Fibroblast of skin of left quadriceps (primary cell): ENCODE measurements at regions not wholly inside any gene's neighbourhood (a gene's known extent, or its start where the extent isn't known, plus 50 kb on each side); places are given as distances from the start of the nearest gene placed in this dataset.

Experiments
- DNase-seq, 2 experiments: peaks; one replicate each; pipeline ENCODE4 v3.0.0-alpha.2; 2013; ENCODE audit warnings: low read depth in 2 of 2

DNA sequence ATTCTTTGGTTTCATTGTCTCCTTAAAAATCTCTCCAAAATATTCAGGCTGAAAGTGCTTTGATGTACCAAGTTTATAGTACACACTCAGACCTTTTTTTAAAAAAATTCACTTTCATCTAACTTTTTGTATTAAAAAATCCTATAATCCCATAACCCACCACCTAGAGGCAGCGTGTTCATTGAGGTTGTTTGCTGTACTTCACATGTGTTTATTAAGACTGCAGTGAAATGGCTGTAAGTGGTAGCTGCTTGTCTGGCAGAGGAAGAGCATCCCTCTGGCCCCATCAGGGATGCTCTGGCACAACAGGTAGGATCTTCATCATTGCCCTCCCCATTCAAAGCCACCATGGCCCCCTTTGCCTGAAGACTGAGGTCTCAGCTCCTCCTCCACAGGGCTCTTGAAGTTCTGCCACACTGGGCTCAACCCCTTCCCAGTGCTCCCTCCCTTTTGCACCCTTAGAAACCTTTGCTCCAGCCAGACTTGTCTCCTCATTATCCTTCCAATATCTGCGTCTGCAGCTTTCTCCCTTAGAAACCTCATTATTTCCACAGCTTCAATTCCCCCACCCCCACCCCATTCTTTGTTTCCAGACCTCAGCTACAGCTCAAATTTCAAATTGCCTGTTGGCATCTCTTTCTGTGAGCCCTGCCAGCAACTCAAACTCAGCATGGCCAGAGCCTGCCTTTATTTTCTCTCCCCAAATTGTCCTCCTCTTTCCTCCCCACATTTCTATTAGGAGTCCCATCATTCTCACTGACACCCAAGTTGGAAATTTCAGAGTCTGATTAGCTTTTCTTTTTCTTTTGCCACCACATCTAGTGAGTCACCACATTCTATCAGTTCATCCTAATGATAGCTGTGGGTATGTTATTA, 369.6 kb upstream of the USP24 start:
- DNase-seq: peak in 1 of 2 experiments; percentile 51

GRCh38 chr1:55582084-55582483, 366.9 kb upstream of the USP24 start:
- no peak for DNase-seq

- DNase-seq: peak; percentile 90 to 92
Measured at GRCh38 chr1:55580845-55581332, 365.7 kb upstream of the USP24 start.

DNA sequence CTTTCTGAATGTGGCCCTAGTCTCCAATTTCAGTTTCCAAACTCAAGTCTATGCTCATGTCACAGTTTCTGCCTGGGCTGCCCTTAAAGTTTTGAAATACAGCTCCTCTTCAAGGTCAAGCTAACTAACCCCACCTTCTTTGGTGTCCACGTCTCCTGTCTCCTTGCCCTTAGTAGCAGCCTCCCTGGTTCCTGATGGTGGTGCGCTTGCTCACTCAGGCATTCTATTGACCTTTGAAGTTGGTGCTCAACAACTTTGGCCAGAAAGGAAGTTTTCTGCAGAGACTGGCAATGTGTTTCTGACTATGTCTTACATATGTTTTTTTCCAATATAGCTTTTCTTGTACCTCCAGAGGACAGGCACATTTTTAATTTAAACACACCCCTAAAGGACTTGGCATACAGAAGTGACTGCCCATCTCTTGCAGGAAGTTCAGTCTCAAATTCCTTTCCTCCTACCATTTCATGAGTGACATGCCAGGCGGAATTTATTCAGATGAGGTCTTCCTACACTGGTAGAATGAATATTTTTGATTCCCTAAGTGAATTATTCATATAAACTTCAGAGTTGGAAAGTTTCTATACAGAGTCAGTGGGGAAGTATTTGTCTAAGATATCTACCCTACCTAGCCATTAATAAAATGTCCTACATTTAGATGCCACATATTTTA, 364.3 kb upstream of the USP24 start:
- no peak for DNase-seq

- DNase-seq: no peak
Measured at GRCh38 chr1:55578646-55579045, 363.5 kb upstream of the USP24 start.

DNA sequence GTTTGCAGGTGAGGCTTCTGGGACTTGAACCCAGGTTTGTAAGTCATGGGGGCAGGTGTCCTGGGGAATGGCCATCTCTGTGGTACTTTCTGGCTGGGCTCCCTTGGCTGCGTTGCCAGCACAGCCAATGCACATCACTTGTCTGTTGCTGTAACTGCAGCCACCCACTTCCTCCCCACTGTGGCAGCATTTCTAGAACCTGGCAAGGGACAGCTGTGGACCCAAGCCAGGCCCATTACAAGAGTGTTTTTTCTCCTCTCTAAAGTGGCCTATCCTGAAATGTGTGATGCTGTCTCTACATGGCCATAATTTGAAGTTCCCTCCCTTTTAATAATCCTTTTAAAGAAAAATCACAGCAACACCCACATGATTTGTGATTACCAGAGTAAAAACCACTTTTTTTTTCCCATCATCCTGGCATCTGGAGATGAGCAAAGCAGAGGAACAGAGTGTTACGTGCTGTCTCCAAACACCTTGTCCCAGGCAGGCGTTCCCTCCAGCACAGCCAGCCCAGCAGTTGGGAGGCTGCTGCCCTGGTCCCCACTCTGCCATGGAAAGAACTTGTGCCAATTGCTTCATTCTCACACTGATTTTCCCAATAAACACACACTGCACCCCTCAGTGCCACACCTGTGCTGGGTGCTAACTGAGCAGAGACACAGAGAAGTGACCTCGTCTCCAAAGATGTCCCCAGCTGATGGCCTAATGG, 360.6 kb upstream of the USP24 start:
- no peak for DNase-seq

DNA sequence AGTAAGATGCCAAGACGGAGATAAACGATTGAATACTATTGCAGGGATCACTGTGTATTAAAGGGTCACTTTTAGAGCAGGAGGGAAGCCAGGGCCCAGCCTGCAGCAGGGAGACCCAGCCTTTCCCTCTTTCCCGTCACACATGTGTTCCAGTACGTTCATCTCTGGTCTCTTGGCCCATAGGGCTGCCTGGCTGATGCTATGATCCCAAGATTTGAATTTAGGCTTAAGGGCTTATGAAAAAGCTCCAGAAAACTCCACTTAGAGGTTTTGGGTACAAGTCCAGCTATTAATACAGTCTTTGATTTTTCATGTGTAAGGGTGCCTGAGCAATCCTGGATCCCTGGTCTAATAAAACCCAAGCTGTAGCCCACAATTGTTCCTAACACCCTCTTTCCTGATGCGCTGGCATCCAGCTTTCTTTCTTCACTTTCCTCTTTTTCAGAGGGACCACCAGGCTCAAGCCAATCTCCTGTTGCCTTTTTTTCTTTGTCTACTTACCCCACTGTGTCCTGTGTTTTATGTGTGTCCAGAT, 359.6 kb upstream of the USP24 start:
- DNase-seq: no peak

GRCh38 chr1:55572878-55573734, 357.9 kb upstream of the USP24 start:
- DNase-seq: no peak

- DNase-seq: no peak
Measured at GRCh38 chr1:55571767-55572166, 356.6 kb upstream of the USP24 start.

DNA sequence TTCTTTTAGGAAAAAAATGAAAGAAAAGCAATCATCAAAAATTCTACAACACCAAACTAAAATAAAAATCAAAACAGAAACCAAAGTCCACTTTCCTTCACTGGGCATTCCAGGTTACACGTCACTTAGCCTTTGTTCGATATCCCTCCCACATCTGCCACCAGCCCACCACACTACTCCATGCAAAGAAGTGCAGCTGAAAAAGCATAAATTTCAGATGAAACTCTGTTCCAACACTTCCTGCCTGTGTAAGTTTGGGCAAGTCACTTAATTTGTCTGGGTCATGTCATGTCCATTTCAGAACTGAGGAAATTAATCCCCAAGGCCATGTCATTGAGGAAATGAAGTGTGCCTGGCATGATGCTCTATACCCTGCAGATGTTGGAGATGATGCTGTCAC, 354.3 kb upstream of the USP24 start:
- DNase-seq: no peak

DNA sequence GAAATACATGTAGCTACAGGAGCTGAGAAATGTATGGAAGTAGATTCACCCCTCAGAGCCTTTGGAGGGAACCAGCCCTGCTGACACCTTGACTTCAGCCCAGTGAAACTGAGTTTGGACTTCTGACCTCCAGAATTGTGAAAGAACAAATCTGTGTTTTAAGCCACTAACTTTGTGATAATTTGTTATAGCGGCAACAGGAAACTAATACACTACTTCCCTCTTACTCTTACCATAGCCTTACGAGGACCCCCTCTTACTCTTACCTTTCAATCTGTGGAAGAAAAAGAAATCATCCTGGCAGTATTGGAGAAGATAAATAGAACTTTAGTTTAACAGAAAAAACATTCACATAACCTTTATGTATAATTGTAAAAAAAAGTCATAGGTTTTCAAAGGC, 353.6 kb upstream of the USP24 start:
- DNase-seq: no peak

DNA sequence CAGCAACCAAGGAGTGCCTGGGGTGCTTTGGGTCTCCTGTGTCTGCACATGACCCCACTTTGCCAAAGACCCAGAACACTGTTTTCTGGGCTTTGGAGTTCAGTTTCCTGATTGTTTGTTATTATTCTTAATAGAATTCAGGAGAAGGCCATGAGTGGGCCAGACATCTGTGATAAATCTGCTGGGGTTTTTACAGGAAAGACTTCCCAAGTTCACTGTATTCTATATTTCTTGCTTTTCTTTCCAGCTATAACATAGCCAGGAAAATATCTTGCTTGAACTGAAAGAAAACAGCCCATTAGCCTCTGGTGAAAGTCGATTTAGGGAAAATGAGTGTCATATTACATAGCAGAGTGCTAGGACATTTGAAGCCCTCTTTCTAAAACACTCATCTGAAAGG, 345.1 kb upstream of the USP24 start:
- no peak for DNase-seq

DNA sequence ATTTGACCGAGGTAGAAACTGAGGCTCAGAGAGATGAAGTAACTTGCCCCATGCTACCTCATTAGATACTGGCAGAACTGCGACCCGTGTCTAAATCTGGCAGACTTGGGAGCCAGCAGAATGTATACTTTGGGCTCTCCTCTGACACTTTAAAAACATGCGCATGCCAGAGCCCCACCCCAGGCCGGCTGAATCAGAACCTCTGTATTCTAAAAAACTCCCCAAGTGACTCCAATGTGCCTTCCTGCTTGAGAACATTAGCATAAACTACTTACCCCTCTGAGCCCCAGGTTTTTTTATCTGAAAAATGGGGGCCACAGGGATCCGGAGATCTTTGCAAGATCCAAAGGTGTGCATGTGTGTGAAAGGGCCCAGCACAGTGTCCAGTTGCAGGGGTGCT, 344.7 kb upstream of the USP24 start:
- DNase-seq: no peak

- DNase-seq: no peak
Measured at GRCh38 chr1:55559161-55559611, 344.0 kb upstream of the USP24 start.

GRCh38 chr1:55558515-55558914, 343.4 kb upstream of the USP24 start:
- DNase-seq: no peak

DNA sequence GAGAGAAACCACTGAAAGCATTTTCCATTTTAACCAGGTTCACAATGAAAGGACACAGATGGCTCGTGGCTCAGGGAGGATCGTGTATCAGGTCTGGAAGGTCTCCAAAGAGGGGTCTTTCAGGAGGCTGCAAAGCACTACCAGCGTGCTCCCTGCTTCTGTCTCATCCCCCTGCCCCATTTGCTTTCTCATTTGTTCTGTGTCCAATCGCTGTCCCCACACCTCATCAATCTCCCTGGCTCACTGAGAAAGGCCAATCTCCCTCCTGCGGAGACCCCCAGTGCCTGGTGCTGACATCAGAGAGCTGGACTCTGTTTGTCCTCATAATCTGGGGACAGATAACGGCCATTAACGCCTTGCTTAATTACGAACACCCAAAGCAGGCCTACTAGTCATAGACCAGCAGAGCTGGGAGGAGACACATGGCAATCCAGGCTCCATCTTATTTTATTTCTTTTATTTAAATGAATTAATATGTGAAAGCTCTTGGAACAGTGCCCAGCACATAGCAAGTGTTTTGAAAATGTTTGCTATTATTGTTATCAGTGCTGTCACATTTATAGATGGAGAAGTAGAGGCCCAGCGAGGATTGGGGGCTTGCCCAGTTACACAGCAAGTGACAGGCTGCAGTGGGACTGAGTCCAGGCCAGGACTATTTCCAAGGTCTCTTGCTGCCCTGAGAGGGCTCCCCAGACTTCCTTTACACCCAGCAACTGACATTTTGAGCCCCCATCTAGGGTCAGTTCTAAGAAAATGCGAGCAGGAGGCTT, 341.0 kb upstream of the USP24 start:
- no peak for DNase-seq

- no peak for DNase-seq
Measured at GRCh38 chr1:55554611-55555010, 339.4 kb upstream of the USP24 start.

- DNase-seq: no peak
Measured at GRCh38 chr1:55552636-55553035, 337.5 kb upstream of the USP24 start.

DNA sequence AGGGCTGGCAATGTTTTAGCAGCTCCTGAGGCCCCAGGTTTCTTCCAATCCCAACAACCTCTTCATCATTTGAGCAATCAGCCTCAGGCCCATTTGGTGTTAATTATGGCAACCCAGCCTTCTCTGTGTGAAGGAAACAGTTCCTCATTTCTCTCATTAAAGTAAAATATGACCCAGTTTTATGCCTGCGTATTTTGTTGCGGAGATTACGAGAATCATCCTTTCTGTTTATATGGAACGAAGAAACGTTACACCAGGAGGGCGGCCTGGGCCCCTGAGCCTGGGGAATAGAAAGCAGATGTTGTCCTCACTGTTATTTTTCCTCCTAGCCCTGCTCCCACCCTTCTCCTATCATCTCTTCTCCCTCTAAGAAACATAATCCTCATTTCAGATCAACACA, 332.2 kb upstream of the USP24 start:
- DNase-seq: peak; percentile 95 to 96

GRCh38 chr1:55546553-55546952, 331.4 kb upstream of the USP24 start:
- no peak for DNase-seq
